Head of caudate nucleus (tissue), 42 donors: ENCODE measurements at regions not wholly inside any gene's neighbourhood (a gene's known extent, or its start where the extent isn't known, plus 50 kb on each side); places are given as distances from the start of the nearest gene placed in this dataset.
A peak's percentile ranks its signal among the peaks of the same experiment; 100 is the strongest.

Experiments
- DNase-seq, 42 donors: peaks; one replicate each; pipeline versions ENCODE4 v3.0.0 to v3.0.0-alpha.2; 2020 to 2021; ENCODE audit warnings: mixed read lengths in 7 of 42
- intact Hi-C: fragments of 100-400 bp; cut with DNase I; formaldehyde crosslinking; loops from one replicate; pipeline ENCODE4 v1.15.0; 2022

GRCh38 chr5:73317523-73317922 lies 131.1 kb downstream of the FOXD1 start:
- intact Hi-C loops = no loop called here

GRCh38 chr5:73314395-73315257 lies 134.0 kb downstream of the FOXD1 start:
- no peak for DNase-seq
- intact Hi-C loops = no loop called here

More at GRCh38 chr5:73317523-73317922, 131.1 kb downstream of the FOXD1 start:
- no peak for DNase-seq

- intact Hi-C loops = no loop called here
- DNase-seq = no peak
Measured at GRCh38 chr5:73312872-73313510, 135.6 kb downstream of the FOXD1 start.

DNA sequence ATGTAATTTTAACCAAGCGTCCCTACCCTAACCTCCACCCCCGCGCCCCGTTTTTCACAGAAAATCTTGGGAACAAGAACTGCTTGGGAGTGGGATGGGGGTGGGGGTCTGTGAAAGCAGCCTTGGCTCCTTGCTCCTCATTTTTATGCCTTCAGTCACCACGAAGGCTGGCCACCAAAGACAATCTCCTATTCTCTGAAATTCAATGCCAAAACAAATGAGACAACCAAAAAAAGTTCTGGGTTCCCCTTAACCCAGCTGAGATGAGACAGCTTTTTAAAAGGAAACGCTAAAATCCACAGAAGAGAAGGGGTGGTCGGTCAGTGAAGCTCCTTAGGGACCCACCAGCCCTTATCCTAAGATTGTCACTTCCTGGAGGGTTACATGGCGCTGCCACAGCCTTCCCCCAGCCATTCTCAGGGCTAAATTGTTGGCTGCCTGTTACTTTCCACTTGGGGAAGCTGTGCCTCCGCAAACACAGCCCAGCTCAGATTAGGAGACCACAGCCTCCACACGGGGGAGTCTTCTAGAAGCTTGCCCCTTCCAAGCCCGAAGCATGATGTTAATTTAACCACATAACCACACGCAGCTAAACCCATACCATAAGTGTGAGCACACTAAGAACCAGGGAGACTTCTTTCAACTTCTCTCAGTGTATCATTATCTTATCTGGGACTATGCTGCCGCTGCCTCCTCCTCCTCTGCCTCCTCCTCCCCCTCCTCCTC lies 136.3 kb downstream of the FOXD1 start:
- intact Hi-C loops = no loop called here
- DNase-seq = no peak

DNA sequence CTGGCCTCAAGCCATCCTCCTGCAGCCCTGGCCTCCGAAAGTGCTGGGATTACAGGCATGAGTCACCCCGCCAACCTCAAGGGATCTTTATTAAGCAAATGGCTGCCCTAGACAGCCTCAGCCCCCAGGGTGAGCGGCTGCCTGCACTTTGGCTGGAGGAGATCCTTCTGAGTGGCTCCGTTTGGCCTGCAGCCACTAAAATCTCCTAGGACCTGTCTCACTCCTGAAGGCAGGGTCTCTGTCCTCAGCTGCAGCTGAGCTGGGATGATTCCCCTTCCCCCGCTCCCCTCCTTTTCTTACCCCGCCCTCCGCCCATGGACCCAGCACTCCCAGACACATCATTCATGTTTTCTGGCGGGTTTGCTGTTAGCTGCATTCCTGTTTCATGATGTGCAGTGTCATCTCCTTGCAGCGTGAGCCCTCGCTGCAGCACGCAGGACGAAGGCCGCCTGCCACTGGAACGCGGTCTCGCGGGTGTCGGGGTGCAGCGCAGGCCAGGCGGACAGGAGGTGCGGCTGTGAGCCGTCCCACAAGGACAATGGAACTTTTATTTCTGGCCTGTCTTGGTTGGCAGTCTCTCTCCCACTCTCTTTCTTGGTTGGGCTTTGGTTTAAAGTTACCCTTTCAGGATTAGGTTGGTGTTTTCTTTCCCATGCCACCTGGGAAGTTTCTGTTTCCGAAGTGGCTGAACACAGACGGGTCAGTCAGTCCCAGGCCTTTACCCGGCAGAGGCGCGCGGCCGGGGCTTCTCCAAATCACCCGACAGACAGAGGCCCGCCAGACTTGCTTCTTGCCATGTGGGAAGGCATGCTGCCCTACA lies 137.1 kb downstream of the FOXD1 start:
- no peak for DNase-seq
- intact Hi-C loops = no loop called here

DNA sequence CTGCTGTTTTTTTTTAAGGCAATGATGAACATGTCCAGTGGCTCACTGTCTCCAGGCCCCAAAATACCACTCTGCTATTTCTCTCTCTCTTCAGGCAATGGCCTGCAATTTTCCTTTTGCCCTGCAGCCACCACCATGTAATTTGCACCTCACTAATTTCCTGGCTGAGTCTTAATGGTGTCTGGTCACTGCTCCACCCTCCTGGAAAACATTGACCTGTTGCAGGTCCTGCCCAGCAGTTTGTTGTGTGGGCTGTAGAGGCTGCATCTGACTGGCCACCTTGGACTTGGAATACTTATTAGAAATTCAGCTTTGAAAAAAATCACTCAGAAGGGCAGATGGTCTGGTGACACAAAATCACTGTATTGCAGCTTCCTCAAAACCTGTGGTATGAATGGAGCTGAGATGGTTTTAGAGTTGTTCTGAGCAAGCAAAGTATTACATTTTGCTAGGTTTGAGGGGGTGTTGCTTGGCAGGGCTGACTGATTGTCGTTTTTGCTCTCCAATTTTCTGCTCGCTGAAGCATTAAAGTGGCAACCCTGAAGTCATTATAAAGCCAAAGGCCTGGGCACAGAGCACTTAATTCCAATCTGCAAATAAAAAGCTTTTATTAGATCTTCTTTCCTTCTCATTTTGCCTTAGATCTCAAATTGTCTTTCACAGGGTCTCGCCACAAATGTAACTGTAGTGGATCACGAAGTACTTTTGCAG lies 134.8 kb downstream of the TMEM174 start:
- DNase-seq = peak in 2 of 42 donors; percentile 21 to 29
- intact Hi-C loops = no loop called here

- intact Hi-C loops = no loop called here
- DNase-seq = no peak
Measured at GRCh38 chr5:73306741-73307275, 133.8 kb downstream of the TMEM174 start.

GRCh38 chr5:73306078-73306719 lies 133.2 kb downstream of the TMEM174 start:
- intact Hi-C loops = no loop called here
- no peak for DNase-seq

DNA sequence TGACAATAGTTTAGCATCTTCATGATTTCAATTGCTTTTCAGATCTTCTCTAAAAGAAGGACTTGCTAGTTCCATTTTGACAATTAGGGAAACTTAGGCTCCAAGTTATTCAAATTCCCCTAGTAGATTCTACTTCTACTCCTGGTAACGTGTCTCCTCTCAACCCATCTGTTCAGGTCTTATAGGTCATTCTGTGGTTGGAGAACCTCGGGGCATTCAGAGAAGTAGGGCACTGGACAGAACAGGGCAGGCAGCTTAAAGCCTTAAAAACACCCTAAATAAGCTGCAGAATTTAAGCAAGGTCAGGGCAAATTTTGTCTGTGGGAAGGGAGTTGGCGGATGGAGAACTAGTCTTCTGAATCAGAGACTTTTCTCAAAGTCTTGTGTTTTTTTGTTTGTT lies 132.4 kb downstream of the TMEM174 start:
- DNase-seq = no peak
- intact Hi-C loops = no loop called here

- intact Hi-C loops = no loop called here
Measured at GRCh38 chr5:73304381-73304780, 131.4 kb downstream of the TMEM174 start.

DNA sequence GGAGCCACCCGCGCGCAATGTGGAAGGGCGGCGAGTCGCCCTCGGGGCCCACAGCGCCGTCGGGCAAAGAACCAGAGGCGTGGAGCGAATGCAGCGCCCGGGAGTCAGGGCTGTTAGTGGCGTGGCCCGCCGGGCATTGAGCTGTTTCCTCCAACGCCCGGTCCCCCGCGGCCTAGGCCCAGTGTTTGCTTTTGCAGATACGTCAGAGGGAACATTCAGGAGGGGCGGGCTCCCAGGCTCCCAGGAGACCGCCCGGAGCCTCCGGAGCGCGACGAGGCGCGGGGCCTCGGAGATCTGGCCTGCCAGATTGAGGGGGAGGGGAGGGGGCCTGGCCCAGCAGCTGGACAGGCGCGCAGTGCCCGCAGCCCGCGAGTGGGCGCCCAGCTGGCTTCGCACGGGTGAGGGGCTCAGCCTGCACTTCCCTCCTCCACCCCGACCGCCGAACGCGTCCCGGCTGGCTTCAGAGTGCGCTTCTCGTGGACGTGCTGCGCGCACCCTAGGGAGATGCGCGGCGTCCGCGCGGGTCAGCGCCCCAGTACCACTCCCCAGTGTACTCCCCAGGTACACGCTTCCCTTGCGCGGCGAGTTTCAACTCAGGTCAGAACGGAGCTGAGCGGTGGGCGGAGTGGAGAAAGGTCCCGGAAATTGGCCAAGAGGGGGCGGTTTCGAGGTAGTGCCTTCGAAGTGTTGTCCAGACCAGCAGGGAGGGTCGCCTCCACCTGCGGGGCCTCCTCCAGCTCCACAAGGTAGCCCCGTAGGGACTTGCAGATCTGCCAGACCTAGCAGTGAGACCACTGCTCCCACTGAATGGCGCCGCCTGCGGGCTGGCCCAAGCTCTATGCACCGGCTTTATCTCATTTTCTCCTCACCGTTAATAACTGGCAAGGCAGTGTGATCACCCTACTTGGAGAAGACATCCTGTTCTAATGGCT lies 130.4 kb downstream of the TMEM174 start:
- DNase-seq = no peak
- intact Hi-C loops = no loop called here

More at GRCh38 chr5:73304381-73304780, 131.4 kb downstream of the TMEM174 start:
- no peak for DNase-seq

DNA sequence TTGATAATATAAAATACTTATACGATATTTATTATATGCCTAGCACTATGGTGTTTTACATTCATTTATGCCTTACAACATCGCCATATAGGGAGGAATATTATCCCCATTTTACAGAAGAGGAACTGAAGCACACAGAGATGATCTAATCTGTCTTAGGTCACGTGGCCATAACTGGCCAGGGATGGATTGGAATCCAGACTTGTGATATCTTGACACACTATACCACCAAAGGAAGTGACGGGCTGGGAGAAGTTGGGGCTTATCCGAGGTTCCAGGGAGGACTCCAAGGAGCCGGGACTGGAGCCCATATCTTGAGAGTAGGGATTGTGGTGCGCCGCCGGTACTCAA lies 129.8 kb downstream of the TMEM174 start:
- intact Hi-C loops = no loop called here
- DNase-seq = no peak

GRCh38 chr5:73301208-73301901 lies 128.4 kb downstream of the TMEM174 start:
- intact Hi-C loops = no loop called here
- DNase-seq = no peak

- intact Hi-C loops = no loop called here
- no peak for DNase-seq
Measured at GRCh38 chr5:73300337-73301207, 127.6 kb downstream of the TMEM174 start.

DNA sequence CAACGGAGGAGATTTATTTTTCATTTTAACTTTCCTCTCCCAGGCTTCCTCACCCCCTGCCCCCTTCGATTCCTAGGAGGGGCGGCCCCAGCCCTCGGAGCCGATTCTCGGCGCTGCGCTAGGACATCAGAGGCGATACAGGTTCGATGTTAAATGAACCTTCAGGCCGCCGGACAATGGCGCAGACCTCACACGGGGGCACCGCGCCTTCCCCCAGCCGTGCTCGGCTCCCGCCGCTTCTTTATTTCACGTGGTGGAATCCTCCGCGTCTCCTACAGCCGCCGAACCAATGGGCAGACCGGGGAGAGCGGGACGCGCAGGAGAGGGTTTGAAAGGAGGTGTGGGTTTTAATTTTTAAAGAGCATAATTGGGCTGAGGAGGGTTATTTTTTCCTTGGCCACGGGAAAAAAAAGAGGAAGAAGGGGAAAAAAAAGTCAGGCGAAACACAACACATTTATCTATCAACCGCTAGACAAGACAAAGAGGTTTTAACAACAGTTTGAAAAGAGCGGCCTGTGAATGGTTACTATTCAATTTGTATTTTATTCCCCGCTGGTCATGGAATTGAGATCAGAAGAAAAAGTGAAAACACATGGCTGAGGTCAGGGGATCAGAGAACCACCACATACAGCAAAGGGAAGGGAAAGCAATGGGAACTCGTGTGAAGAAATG lies 126.8 kb downstream of the TMEM174 start:
- no peak for DNase-seq

More for the DNA sequence above, 126.8 kb downstream of the TMEM174 start:
- intact Hi-C loops = no loop called here
